IMR-90 (cell line): ENCODE measurements at regions not wholly inside any gene's neighbourhood (a gene's known extent, or its start where the extent isn't known, plus 50 kb on each side); places are given as distances from the start of the nearest gene placed in this dataset.

Experiments
- ATAC-seq: fragments of 200-7000 bp; cut with Tn5 transposase; 2 replicates; pipeline ENCODE4 v1.9.1; 2020; ENCODE audit warnings: low read depth, mild to moderate bottlenecking, moderate library complexity
- BruUV-seq: library from RNA; stranded (reverse); fragments of 400-500 nt; replicated peaks from 2 replicates; lab custom pipeline; 2021; lab: Mats Ljungman, UMichigan
- CTCF ChIA-PET: fragments of 300-600 bp; formaldehyde crosslinking; extraction: SDS; loops from one replicate; lab custom pipeline; 2021; ENCODE audit warnings: antibody characterized with exemption; lab: Yijun Ruan, JAX
- POLR2A ChIA-PET: fragments of 300-600 bp; sonication (Branson Sonifier 250); formaldehyde crosslinking; loops from one replicate; lab custom pipeline; 2022; ENCODE audit warnings: antibody characterized with exemption; ENCODE audit not compliant: unreplicated experiment; lab: Charles Lee
- DNase-seq: peaks from one replicate; pipeline ENCODE4 v3.0.0; 2013
- H2AFZ ChIP-seq: replicated peaks from 2 replicates; pipeline ENCODE3; 2013; ENCODE audit warnings: low read length, mild to moderate bottlenecking; ENCODE audit not compliant: poor library complexity
- H2AK5ac ChIP-seq: 2 replicates; pipeline ENCODE4 v1.6.1; 2013; ENCODE audit warnings: low read depth, low read length, inconsistent platforms
- H2AK9ac ChIP-seq: replicated peaks from 2 replicates; pipeline ENCODE3; 2013; ENCODE audit warnings: mild to moderate bottlenecking, low read depth, low read length, moderate library complexity; ENCODE audit not compliant: poor library complexity
- H2BK120ac ChIP-seq: 2 replicates; pipeline ENCODE4 v1.6.1; 2013; ENCODE audit warnings: low read depth, low read length, inconsistent platforms
- H2BK15ac ChIP-seq: 3 replicates; pipeline ENCODE4 v1.6.1; 2013; ENCODE audit warnings: low read depth, low read length, inconsistent platforms
- H2BK20ac ChIP-seq: 2 replicates; pipeline ENCODE4 v1.6.1; 2013; ENCODE audit warnings: low read depth, mild to moderate bottlenecking, inconsistent platforms, low read length, moderate library complexity
- H2BK5ac ChIP-seq: 2 replicates; pipeline ENCODE4 v1.6.1; 2013; ENCODE audit warnings: mild to moderate bottlenecking, low read depth, low read length, inconsistent platforms; ENCODE audit not compliant: poor library complexity, severe bottlenecking
- H3K14ac ChIP-seq: replicated peaks from 2 replicates; pipeline ENCODE4 v1.6.1; 2013; ENCODE audit warnings: low read depth, low read length, inconsistent platforms
- H3K18ac ChIP-seq: 2 replicates; pipeline ENCODE4 v1.6.1; 2013; ENCODE audit warnings: low read depth, low read length, control low read depth
- H3K23ac ChIP-seq: 2 replicates; pipeline ENCODE4 v1.6.1; 2013; ENCODE audit warnings: low read depth, low read length, inconsistent platforms
- H3K27ac ChIP-seq: 2 replicates; pipeline ENCODE4 v1.5.1; 2013; ENCODE audit warnings: mild to moderate bottlenecking, control low read depth, low read length; ENCODE audit not compliant: insufficient read depth
- H3K27me3 ChIP-seq: 2 replicates; pipeline ENCODE4 v1.6.1; 2013; ENCODE audit warnings: low read length; ENCODE audit not compliant: control insufficient read depth, insufficient read depth
- H3K36me3 ChIP-seq: 2 replicates; pipeline ENCODE4 v1.6.1; 2013; ENCODE audit warnings: low read length, mixed read lengths; ENCODE audit not compliant: control insufficient read depth, insufficient read depth
- H3K4ac ChIP-seq: 2 replicates; pipeline ENCODE4 v1.6.1; 2013; ENCODE audit warnings: low read depth, low read length, inconsistent platforms
- H3K4me1 ChIP-seq: 2 replicates; pipeline ENCODE4 v1.6.1; 2013; ENCODE audit warnings: low read length, mixed read lengths; ENCODE audit not compliant: control insufficient read depth, insufficient read depth
- H3K4me2 ChIP-seq: 2 replicates; pipeline ENCODE4 v1.6.1; 2013; ENCODE audit warnings: low read depth, mild to moderate bottlenecking, control low read depth, low read length, moderate library complexity
- H3K4me3 ChIP-seq: 2 replicates; pipeline ENCODE4 v1.5.1; 2013; ENCODE audit warnings: low read depth, mild to moderate bottlenecking, control low read depth, low read length, moderate library complexity; ENCODE audit not compliant: insufficient read depth
- H3K56ac ChIP-seq: 2 replicates; pipeline ENCODE4 v1.6.1; 2013; ENCODE audit warnings: low read length, inconsistent platforms; ENCODE audit not compliant: insufficient read depth; ENCODE audit errors: extremely low read depth
- H3K79me1 ChIP-seq, 2 experiments: 2 replicates each; pipeline ENCODE4 v1.6.1; 2013; ENCODE audit warnings: low read length in 2 of 2, inconsistent platforms in 1 of 2, low read depth in 1 of 2
- H3K9ac ChIP-seq: 2 replicates; pipeline ENCODE4 v1.6.1; 2013; ENCODE audit warnings: low read depth, low read length, control low read depth
- H3K9me1 ChIP-seq: 2 replicates; pipeline ENCODE4 v1.6.1; 2013; ENCODE audit warnings: low read length, inconsistent platforms; ENCODE audit not compliant: insufficient read depth
- H3K9me3 ChIP-seq: 2 replicates; pipeline ENCODE4 v1.6.1; 2013; ENCODE audit warnings: low read length; ENCODE audit not compliant: control insufficient read depth, insufficient read depth
- H4K20me1 ChIP-seq: 2 replicates; pipeline ENCODE4 v1.6.1; 2013; ENCODE audit warnings: low read length, inconsistent platforms; ENCODE audit not compliant: insufficient read depth
- H4K5ac ChIP-seq: 2 replicates; pipeline ENCODE4 v1.6.1; 2013; ENCODE audit warnings: mild to moderate bottlenecking, low read depth, low read length, control low read depth
- H4K8ac ChIP-seq, 2 experiments: 2 replicates each; pipeline ENCODE4 v1.6.1; 2013; ENCODE audit warnings: low read depth in 2 of 2, low read length in 2 of 2, control low read depth in 1 of 2, inconsistent platforms in 1 of 2
- H4K91ac ChIP-seq: 2 replicates; pipeline ENCODE4 v1.6.1; 2013; ENCODE audit warnings: low read depth, low read length, inconsistent platforms; ENCODE audit not compliant: insufficient read depth
- CEBPB ChIP-seq: IDR thresholded peaks from 2 replicates; pipeline ENCODE4 v1.6.1; 2012; ENCODE audit warnings: low read depth, low read length, improper control_type of control experiment
- MAFK ChIP-seq: IDR thresholded peaks from 2 replicates; pipeline ENCODE4 v1.6.1; 2012; ENCODE audit warnings: low read depth, low read length, improper control_type of control experiment
- MXI1 ChIP-seq: IDR thresholded peaks from 2 replicates; pipeline ENCODE4 v1.6.1; 2012; ENCODE audit warnings: low read depth, mild to moderate bottlenecking, low read length, moderate library complexity, borderline replicate concordance
- NFE2L2 ChIP-seq: fragments of 150-350 bp; IDR thresholded peaks from 2 replicates; pipeline ENCODE4 v1.6.1; 2016; ENCODE audit warnings: low read depth, mild to moderate bottlenecking, low read length
- POLR2A ChIP-seq: IDR thresholded peaks from 2 replicates; pipeline ENCODE4 v1.6.1; 2012; ENCODE audit warnings: mild to moderate bottlenecking, low read depth, low read length
- RAD21 ChIP-seq: IDR thresholded peaks from 2 replicates; pipeline ENCODE4 v1.6.1; 2012; ENCODE audit warnings: low read length, improper control_type of control experiment
- RFX5 ChIP-seq: IDR thresholded peaks from 2 replicates; pipeline ENCODE4 v1.8.0; 2012; ENCODE audit warnings: low read depth, mild to moderate bottlenecking, low read length, moderate library complexity
- WGBS, 2 experiments: methylation state at CpG; one replicate each; pipeline versions ENCODE4 v1.1.5 to v1.1.7; 2013; ENCODE audit warnings: missing lambda C conversion rate in 2 of 2; ENCODE audit not compliant: insufficient read length in 1 of 2; ENCODE audit errors: extremely low coverage in 2 of 2; 5-methylcytosine and 5-hydroxymethylcytosine counted together
- dilution Hi-C: fragments of 300-500 bp; cut with HindIII; formaldehyde crosslinking; loops from one replicate; pipeline ENCODE4 v1.14.3; 2018; ENCODE audit warnings: low sequenced_read_pairs; ENCODE audit not compliant: unreplicated experiment
- in situ Hi-C: fragments of 300-500 bp; cut with MboI; formaldehyde crosslinking; loops from 3 replicates; pipeline ENCODE4 v1.14.3; 2019; ENCODE audit warnings: low sequenced_read_pairs, inconsistent platforms, mixed read lengths
- intact Hi-C: fragments of 100-400 bp; cut with micrococcal nuclease; formaldehyde crosslinking; loops from 2 replicates; pipeline ENCODE4 v1.10.0; 2022
- TF ChIP-seq, protein P1 (sequence below): fragments of 150-350 bp; IDR thresholded peaks from 2 replicates; pipeline ENCODE4 v1.6.1; 2016; ENCODE audit warnings: low read depth, mild to moderate bottlenecking, low read length, moderate library complexity, borderline replicate concordance

DNA sequence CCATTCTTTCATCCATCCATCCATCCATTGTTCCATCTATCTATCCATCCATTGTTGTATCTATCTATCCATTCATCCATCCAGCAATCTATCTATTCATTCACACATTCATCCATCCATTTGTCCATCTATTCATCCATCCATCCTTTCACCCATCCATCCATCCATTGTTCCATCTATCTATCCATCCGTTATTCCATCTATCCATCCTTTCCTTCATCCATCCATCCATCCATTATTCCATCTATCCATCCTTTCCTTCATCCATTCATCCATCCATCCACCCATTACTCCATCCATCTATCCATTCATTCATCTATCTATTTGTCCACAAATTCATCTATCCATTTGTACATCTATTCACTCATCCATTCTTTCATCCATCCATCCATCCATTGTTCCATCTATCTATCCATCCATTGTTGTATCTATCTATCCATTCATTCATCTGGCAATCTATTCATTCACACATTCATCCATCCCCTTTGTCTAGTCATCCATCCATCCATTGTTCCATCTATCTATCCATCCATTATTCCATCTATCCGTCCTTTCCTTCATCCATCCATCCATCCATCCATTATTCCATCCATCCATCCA lies 65.9 kb upstream of the ANO1 start:
- ChIA-PET POLR2A (no interaction called here), CTCF (no interaction called here)
- no TSS peak for BruUV-seq
- Histone ChIP-seq H3K27ac (no peak overlapping the region), H3K18ac (no peak overlapping the region), H3K9me3 (no peaks in the 10 kb centered on the region), H3K79me1 (peaks cover 5 to 56% of the 10 kb centered on the region in 2 experiments; a peak in 3 of 4 replicates), H4K91ac (no peak overlapping the region), H2AFZ (no peak overlapping the region), H4K8ac (no peak overlapping the region), H3K9ac (no peak overlapping the region), H3K14ac (no peak overlapping the region), H3K23ac (no peak overlapping the region), H3K56ac (no peak overlapping the region), H2BK15ac (no peak overlapping the region), H2AK5ac (no peak overlapping the region), H3K4me3 (no peak overlapping the region), H3K36me3 (no peaks in the 10 kb centered on the region), H4K5ac (no peak overlapping the region), H2BK120ac (no peak overlapping the region), H2BK5ac (no peak overlapping the region), H2BK20ac (no peak overlapping the region), H3K9me1 (peaks cover 10% of the 10 kb centered on the region), H2AK9ac (no peak overlapping the region), H3K4me2 (no peak overlapping the region), H4K20me1 (no peaks in the 10 kb centered on the region), H3K4me1 (peaks cover 3% of the 10 kb centered on the region), H3K4ac (no peak overlapping the region), H3K27me3 (no peaks in the 10 kb centered on the region)
- TF ChIP-seq NFE2L2, result no peak
- no peak for TF ChIP-seq RAD21
- TF ChIP-seq POLR2A, result no peak
- TF ChIP-seq MXI1, result no peak
- TF ChIP-seq, protein P1, sequence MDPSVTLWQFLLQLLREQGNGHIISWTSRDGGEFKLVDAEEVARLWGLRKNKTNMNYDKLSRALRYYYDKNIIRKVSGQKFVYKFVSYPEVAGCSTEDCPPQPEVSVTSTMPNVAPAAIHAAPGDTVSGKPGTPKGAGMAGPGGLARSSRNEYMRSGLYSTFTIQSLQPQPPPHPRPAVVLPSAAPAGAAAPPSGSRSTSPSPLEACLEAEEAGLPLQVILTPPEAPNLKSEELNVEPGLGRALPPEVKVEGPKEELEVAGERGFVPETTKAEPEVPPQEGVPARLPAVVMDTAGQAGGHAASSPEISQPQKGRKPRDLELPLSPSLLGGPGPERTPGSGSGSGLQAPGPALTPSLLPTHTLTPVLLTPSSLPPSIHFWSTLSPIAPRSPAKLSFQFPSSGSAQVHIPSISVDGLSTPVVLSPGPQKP, result no peak
- TF ChIP-seq RFX5, result no peak
- TF ChIP-seq MAFK, result no peak
- no peak for TF ChIP-seq CEBPB
- intact Hi-C loops, result no loop called here
- ATAC-seq (no peak), DNase-seq (no peak)
- dilution Hi-C loops, result no loop called here
- in situ Hi-C loops, result no loop called here
- WGBS, 2 experiments, result 60 to 100% methylated on average over 2 of the region's 2 CpGs
